ENCODE measurements at regions not wholly inside any gene's neighbourhood (a gene's known extent, or its start where the extent isn't known, plus 50 kb on each side); places are given as distances from the start of the nearest gene placed in this dataset.

GRCh38 chr17:33484559-33484958 is 191.5 kb upstream of the ASIC2 start:
- no TSS peak for BruUV-seq (replicated peaks)
- TF ChIP-seq CTCF (conservative IDR thresholded peaks at IDR 0.05; ENCODE audit: low read depth, low read length) (no peak), EZH2 (IDR thresholded peaks at IDR 0.05; ENCODE audit: borderline replicate concordance, low read depth, low read length, poor library complexity, severe bottlenecking) (no peak)
- POLR2A ChIA-PET (ENCODE audit: low non-redundant PET), result no interaction called here
- CTCF ChIA-PET, result no interaction called here
- H3K27ac ChIP-seq (ENCODE audit: low read depth, low read length, poor library complexity, severe bottlenecking), result no peak overlapping the region
- H3K27me3 ChIP-seq (replicated peaks; ENCODE audit: insufficient read depth, low read depth, low read length, poor library complexity), result no peaks in the 10 kb centered on the region
- H3K4me3 ChIP-seq (ENCODE audit: low read depth, low read length, poor library complexity, severe bottlenecking), result no peak overlapping the region
- no peaks in the 10 kb centered on the region for H3K4me1 ChIP-seq (ENCODE audit: insufficient read depth, low read length, poor library complexity, severe bottlenecking)
- intact Hi-C loops (cut with micrococcal nuclease; ENCODE audit: unreplicated experiment), result no loop called here
- H3K36me3 ChIP-seq (ENCODE audit: insufficient read depth, low read length, poor library complexity, severe bottlenecking), result no peaks in the 10 kb centered on the region
- H3K9me3 ChIP-seq (ENCODE audit: low read depth, low read length, poor library complexity, severe bottlenecking), result no peaks in the 10 kb centered on the region
- no peak for DNase-seq (ENCODE audit: low spot score)

- no peak for DNase-seq (ENCODE audit: low spot score)
- no TSS peak for BruUV-seq (replicated peaks)
- Histone ChIP-seq H3K4me3 (ENCODE audit: low read depth, low read length, poor library complexity, severe bottlenecking) (no peak overlapping the region), H3K36me3 (ENCODE audit: insufficient read depth, low read length, poor library complexity, severe bottlenecking) (no peaks in the 10 kb centered on the region), H3K27me3 (replicated peaks; ENCODE audit: insufficient read depth, low read depth, low read length, poor library complexity) (no peaks in the 10 kb centered on the region), H3K27ac (ENCODE audit: low read depth, low read length, poor library complexity, severe bottlenecking) (no peak overlapping the region), H3K4me1 (ENCODE audit: insufficient read depth, low read length, poor library complexity, severe bottlenecking) (no peaks in the 10 kb centered on the region), H3K9me3 (ENCODE audit: low read depth, low read length, poor library complexity, severe bottlenecking) (no peaks in the 10 kb centered on the region)
- intact Hi-C loops (cut with micrococcal nuclease; ENCODE audit: unreplicated experiment), result no loop called here
- TF ChIP-seq CTCF (conservative IDR thresholded peaks at IDR 0.05; ENCODE audit: low read depth, low read length) (no peak), EZH2 (IDR thresholded peaks at IDR 0.05; ENCODE audit: borderline replicate concordance, low read depth, low read length, poor library complexity, severe bottlenecking) (no peak)
- POLR2A ChIA-PET (ENCODE audit: low non-redundant PET), result no interaction called here
- CTCF ChIA-PET, result no interaction called here
Observed at GRCh38 chr17:33486135-33486885, 193.2 kb upstream of the ASIC2 start.

- intact Hi-C loops (cut with micrococcal nuclease; ENCODE audit: unreplicated experiment), result no loop called here
- POLR2A ChIA-PET (ENCODE audit: low non-redundant PET), result no interaction called here
- BruUV-seq (replicated peaks), result no TSS peak
- no peaks in the 10 kb centered on the region for H3K4me1 ChIP-seq (ENCODE audit: insufficient read depth, low read length, poor library complexity, severe bottlenecking)
- no peak overlapping the region for H3K4me3 ChIP-seq (ENCODE audit: low read depth, low read length, poor library complexity, severe bottlenecking)
- H3K9me3 ChIP-seq (ENCODE audit: low read depth, low read length, poor library complexity, severe bottlenecking), result no peaks in the 10 kb centered on the region
- no peaks in the 10 kb centered on the region for H3K36me3 ChIP-seq (ENCODE audit: insufficient read depth, low read length, poor library complexity, severe bottlenecking)
- CTCF ChIA-PET, result no interaction called here
- H3K27ac ChIP-seq (ENCODE audit: low read depth, low read length, poor library complexity, severe bottlenecking), result no peak overlapping the region
- no peak for DNase-seq (ENCODE audit: low spot score)
- no peak for TF ChIP-seq EZH2 (IDR thresholded peaks at IDR 0.05; ENCODE audit: borderline replicate concordance, low read depth, low read length, poor library complexity, severe bottlenecking)
- no peak for TF ChIP-seq CTCF (conservative IDR thresholded peaks at IDR 0.05; ENCODE audit: low read depth, low read length)
- H3K27me3 ChIP-seq (replicated peaks; ENCODE audit: insufficient read depth, low read depth, low read length, poor library complexity), result no peaks in the 10 kb centered on the region
Observed at GRCh38 chr17:33487187-33487879, 194.2 kb upstream of the ASIC2 start.
